ENCODE measurements at regions not wholly inside any gene's neighbourhood (a gene's known extent, or its start where the extent isn't known, plus 50 kb on each side); places are given as distances from the start of the nearest gene placed in this dataset.

GRCh38 chr2:47249157-47249900 lies 73.0 kb upstream of the CALM2 start:
- DNase-seq, result no peak
- no peak overlapping the region for H3K27ac Mint-ChIP-seq
- TF ChIP-seq, protein P1, sequence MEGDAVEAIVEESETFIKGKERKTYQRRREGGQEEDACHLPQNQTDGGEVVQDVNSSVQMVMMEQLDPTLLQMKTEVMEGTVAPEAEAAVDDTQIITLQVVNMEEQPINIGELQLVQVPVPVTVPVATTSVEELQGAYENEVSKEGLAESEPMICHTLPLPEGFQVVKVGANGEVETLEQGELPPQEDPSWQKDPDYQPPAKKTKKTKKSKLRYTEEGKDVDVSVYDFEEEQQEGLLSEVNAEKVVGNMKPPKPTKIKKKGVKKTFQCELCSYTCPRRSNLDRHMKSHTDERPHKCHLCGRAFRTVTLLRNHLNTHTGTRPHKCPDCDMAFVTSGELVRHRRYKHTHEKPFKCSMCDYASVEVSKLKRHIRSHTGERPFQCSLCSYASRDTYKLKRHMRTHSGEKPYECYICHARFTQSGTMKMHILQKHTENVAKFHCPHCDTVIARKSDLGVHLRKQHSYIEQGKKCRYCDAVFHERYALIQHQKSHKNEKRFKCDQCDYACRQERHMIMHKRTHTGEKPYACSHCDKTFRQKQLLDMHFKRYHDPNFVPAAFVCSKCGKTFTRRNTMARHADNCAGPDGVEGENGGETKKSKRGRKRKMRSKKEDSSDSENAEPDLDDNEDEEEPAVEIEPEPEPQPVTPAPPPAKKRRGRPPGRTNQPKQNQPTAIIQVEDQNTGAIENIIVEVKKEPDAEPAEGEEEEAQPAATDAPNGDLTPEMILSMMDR (IDR thresholded peaks at IDR 0.05), result no peak
- peaks cover 16% of the 10 kb centered on the region for H3K27me3 Mint-ChIP-seq (ENCODE audit: low read depth, poor library complexity)
- H3K4me1 Mint-ChIP-seq, result peaks cover 52% of the 10 kb centered on the region
- no peaks in the 10 kb centered on the region for H3K36me3 Mint-ChIP-seq (ENCODE audit: low read depth)
- H3K4me3 Mint-ChIP-seq, result peak overlapping the region; percentile 9
- no peaks in the 10 kb centered on the region for H3K9me3 Mint-ChIP-seq

DNA sequence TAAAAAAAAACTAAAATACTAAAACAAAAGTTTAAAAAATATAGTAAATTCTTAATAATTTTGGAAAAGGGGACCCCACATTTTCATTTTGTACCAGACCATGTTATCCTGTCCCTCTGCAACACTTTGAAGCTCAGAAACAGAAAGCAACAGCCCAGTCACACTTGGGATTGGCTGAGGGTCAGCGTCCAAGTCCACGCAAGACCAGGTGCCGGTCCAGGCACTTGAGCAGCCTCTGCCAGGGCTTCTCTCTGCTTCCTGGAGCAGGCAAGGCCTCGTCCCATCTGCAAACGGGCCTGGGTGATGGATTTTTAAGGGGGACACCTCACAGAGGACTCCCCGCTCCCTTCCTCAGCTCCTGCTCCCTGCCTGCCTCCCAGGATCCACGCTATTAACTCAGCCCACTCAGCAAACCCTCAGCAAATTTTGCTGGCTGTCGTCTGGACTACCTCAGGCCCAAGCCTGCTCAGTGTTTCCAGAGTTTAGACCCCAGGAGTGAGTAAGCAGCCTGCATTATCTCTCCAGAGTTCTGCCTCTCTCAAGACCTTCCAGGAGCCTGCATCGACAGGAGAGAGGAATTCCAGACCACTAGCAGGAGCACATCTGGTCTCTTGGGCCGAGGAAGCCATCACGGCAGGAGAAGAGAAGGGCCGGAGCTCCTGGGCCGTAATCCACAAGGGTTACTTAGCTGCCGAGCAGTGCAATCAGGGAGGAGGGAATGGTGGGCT lies 67.4 kb upstream of the CALM2 start:
- Mint-ChIP-seq H3K36me3 (ENCODE audit: low read depth) (no peaks in the 10 kb centered on the region), H3K9me3 (no peaks in the 10 kb centered on the region), H3K4me1 (peaks cover 53% of the 10 kb centered on the region), H3K27ac (peak overlapping the region; percentile 80), H3K4me3 (no peak overlapping the region), H3K27me3 (ENCODE audit: low read depth, poor library complexity) (peaks cover 9% of the 10 kb centered on the region)
- DNase-seq, result no peak
- TF ChIP-seq, protein P1 (IDR thresholded peaks at IDR 0.05), result no peak

DNA sequence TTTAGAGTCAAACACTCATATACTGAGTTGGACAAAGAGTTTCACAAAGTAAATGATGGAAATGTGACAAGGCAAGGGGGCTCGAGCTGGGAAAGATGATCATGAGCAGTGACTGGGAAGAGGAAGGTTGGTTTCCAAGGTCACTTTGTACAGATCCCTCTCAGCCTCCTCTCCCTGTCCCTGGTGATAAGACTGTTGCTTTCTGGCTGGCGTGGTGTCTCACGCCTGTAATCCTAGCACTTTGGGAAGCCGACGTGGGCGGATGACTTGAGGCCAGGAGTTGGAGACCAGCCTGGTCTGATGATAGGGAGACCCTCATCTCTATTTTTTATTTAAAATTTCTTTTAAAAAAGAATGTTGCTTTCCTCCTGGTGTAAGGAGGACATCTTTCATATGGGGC lies 65.4 kb upstream of the CALM2 start:
- Mint-ChIP-seq H3K4me3 (no peak overlapping the region), H3K4me1 (peaks cover 65% of the 10 kb centered on the region), H3K27ac (no peak overlapping the region), H3K9me3 (no peaks in the 10 kb centered on the region), H3K36me3 (ENCODE audit: low read depth) (no peaks in the 10 kb centered on the region), H3K27me3 (ENCODE audit: low read depth, poor library complexity) (peaks cover 9% of the 10 kb centered on the region)
- TF ChIP-seq, protein P1 (IDR thresholded peaks at IDR 0.05), result no peak
- no peak for DNase-seq

DNA sequence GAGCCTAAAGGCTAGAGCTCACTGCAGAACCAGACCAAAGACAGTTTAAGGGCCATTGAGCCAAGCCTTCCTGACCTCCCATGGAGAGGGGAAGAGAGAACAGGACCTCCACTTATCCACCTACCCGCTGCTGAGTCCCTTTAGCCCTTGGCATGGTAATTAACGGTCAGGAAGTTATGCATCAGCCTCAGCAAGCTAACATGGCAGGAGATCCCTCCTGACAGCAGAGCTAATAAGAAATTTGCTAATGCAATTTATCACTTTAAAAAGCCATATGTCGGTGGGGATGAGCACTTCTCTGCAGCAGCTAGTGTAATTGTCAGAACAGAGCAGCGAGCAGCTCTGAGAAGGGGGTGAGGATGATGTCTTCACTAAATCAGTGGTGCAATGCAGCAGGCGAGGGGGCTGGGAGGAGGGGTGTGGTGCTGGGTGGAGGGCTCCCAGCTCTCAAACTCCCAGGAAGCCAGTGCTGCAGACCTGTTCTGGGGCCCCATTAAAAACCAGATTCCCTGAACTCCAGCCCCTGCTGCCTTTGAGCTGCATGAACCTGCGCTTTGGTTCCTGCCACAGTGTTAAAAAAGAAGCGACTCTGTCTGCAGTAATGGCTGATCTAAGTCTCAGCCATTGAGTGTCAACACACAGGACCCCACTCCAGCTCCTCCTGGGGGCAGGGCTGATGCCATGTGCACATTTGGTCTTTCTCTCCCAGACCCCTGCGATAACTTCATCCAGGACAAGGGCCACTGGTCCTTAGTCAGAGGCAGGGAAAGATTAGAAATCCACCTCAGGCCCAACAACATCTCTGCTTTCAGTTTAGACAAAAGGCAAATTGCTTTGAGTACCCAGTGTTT lies 63.0 kb upstream of the CALM2 start:
- peaks cover 64% of the 10 kb centered on the region for H3K4me1 Mint-ChIP-seq
- H3K4me3 Mint-ChIP-seq, result peak overlapping the region; percentile 15
- no peaks in the 10 kb centered on the region for H3K36me3 Mint-ChIP-seq (ENCODE audit: low read depth)
- H3K9me3 Mint-ChIP-seq, result no peaks in the 10 kb centered on the region
- DNase-seq, result peak; percentile 30
- H3K27me3 Mint-ChIP-seq (ENCODE audit: low read depth, poor library complexity), result peaks cover 10% of the 10 kb centered on the region
- H3K27ac Mint-ChIP-seq, result peak overlapping the region; percentile 72
- TF ChIP-seq, protein P1 (IDR thresholded peaks at IDR 0.05), result no peak

- Mint-ChIP-seq H3K36me3 (ENCODE audit: low read depth) (no peaks in the 10 kb centered on the region), H3K4me3 (peak overlapping the region; percentile 15), H3K9me3 (no peaks in the 10 kb centered on the region), H3K27me3 (ENCODE audit: low read depth, poor library complexity) (peaks cover 10% of the 10 kb centered on the region), H3K27ac (no peak overlapping the region), H3K4me1 (peaks cover 58% of the 10 kb centered on the region)
- TF ChIP-seq, protein P1 (IDR thresholded peaks at IDR 0.05), result no peak
- DNase-seq, result no peak
These were observed 62.3 kb upstream of the CALM2 start for GRCh38 chr2:47238638-47239037.

Measured in nephron progenitor cell (in vitro differentiated cells).